H9 (cell line): ENCODE measurements at regions not wholly inside any gene's neighbourhood (a gene's known extent, or its start where the extent isn't known, plus 50 kb on each side); places are given as distances from the start of the nearest gene placed in this dataset.

Source experiments
- DNase-seq: peaks from one replicate; pipeline ENCODE4 v3.0.0-alpha.2; 2017
- H2AFZ ChIP-seq: one replicate; pipeline ENCODE4 v1.6.1; 2013; ENCODE audit warnings: mild to moderate bottlenecking, low read length, control low read depth, moderate library complexity
- H2AK5ac ChIP-seq: 2 replicates; pipeline ENCODE4 v1.6.1; 2013; ENCODE audit warnings: low read length, control low read depth, mixed read lengths; ENCODE audit not compliant: insufficient read length
- H2BK120ac ChIP-seq: one replicate; pipeline ENCODE4 v1.6.1; 2013; ENCODE audit warnings: low read depth, mild to moderate bottlenecking, low read length, control low read depth, inconsistent platforms; ENCODE audit not compliant: poor library complexity, severe bottlenecking
- H2BK12ac ChIP-seq: 2 replicates; pipeline ENCODE4 v1.6.1; 2013; ENCODE audit warnings: low read length, control low read depth, mixed read lengths, low read depth; ENCODE audit not compliant: insufficient read length
- H2BK15ac ChIP-seq: 2 replicates; pipeline ENCODE4 v1.6.1; 2013; ENCODE audit warnings: low read depth, low read length, control low read depth
- H2BK20ac ChIP-seq: one replicate; pipeline ENCODE4 v1.6.1; 2013; ENCODE audit warnings: low read depth, mild to moderate bottlenecking, low read length, control low read depth, inconsistent platforms; ENCODE audit not compliant: poor library complexity, severe bottlenecking
- H2BK5ac ChIP-seq: 2 replicates; pipeline ENCODE4 v1.6.1; 2013; ENCODE audit warnings: low read length, control low read depth, mixed read lengths; ENCODE audit not compliant: insufficient read length
- H3K14ac ChIP-seq: 2 replicates; pipeline ENCODE4 v1.6.1; 2013; ENCODE audit warnings: low read length, control low read depth; ENCODE audit not compliant: insufficient read depth
- H3K18ac ChIP-seq: 2 replicates; pipeline ENCODE4 v1.6.1; 2013; ENCODE audit warnings: low read depth, mild to moderate bottlenecking, mixed read lengths, low read length, control low read depth; ENCODE audit not compliant: insufficient read length
- H3K23ac ChIP-seq: 2 replicates; pipeline ENCODE4 v1.6.1; 2013; ENCODE audit warnings: low read length, control low read depth, mixed read lengths, low read depth; ENCODE audit not compliant: insufficient read length
- H3K23me2 ChIP-seq: 2 replicates; pipeline ENCODE4 v1.6.1; 2013; ENCODE audit warnings: low read depth, mild to moderate bottlenecking, mixed read lengths, low read length, control low read depth; ENCODE audit not compliant: insufficient read length, poor library complexity, severe bottlenecking
- H3K27ac ChIP-seq: 2 replicates; pipeline ENCODE4 v1.5.1; 2013; ENCODE audit warnings: low read length, control low read depth, mixed read lengths, low read depth; ENCODE audit not compliant: insufficient read length
- H3K27me3 ChIP-seq: 2 replicates; pipeline ENCODE4 v1.6.1; 2013; ENCODE audit warnings: low read length, control low read depth, inconsistent platforms; ENCODE audit not compliant: insufficient read depth
- H3K4ac ChIP-seq: 2 replicates; pipeline ENCODE4 v1.6.1; 2013; ENCODE audit warnings: low read depth, mild to moderate bottlenecking, control low read depth, inconsistent platforms, low read length, moderate library complexity
- H3K4me1 ChIP-seq: 2 replicates; pipeline ENCODE4 v1.6.1; 2013; ENCODE audit warnings: low read length, control low read depth, inconsistent platforms; ENCODE audit not compliant: insufficient read depth
- H3K4me2 ChIP-seq: 2 replicates; pipeline ENCODE4 v1.6.1; 2013; ENCODE audit warnings: low read length, control low read depth, mixed read lengths; ENCODE audit not compliant: insufficient read length, insufficient read depth
- H3K56ac ChIP-seq: 2 replicates; pipeline ENCODE4 v1.6.1; 2013; ENCODE audit warnings: low read depth, mild to moderate bottlenecking, mixed read lengths, low read length, control low read depth; ENCODE audit not compliant: insufficient read length
- H3K79me1 ChIP-seq: 2 replicates; pipeline ENCODE4 v1.6.1; 2013; ENCODE audit warnings: low read depth, mild to moderate bottlenecking, moderate library complexity, low read length, control low read depth, inconsistent platforms; ENCODE audit not compliant: insufficient read depth, poor library complexity, severe bottlenecking
- H3K79me2 ChIP-seq: 2 replicates; pipeline ENCODE4 v1.6.1; 2013; ENCODE audit warnings: low read length, control low read depth, inconsistent platforms; ENCODE audit not compliant: insufficient read depth
- H3K9ac ChIP-seq: 2 replicates; pipeline ENCODE4 v1.6.1; 2013; ENCODE audit warnings: low read length, control low read depth, mixed read lengths; ENCODE audit not compliant: insufficient read length; ENCODE audit errors: extremely low read depth
- H3K9me3 ChIP-seq: one replicate; pipeline ENCODE4 v1.6.1; 2013; ENCODE audit warnings: low read depth, low read length, inconsistent platforms; ENCODE audit not compliant: control insufficient read depth
- H3T11ph ChIP-seq: one replicate; pipeline ENCODE4 v1.6.1; 2013; ENCODE audit warnings: mild to moderate bottlenecking, low read length, control low read depth, inconsistent platforms
- H4K20me1 ChIP-seq: one replicate; pipeline ENCODE4 v1.6.1; 2013; ENCODE audit not compliant: control insufficient read depth, insufficient read length, insufficient read depth
- H4K5ac ChIP-seq: 2 replicates; pipeline ENCODE4 v1.6.1; 2013; ENCODE audit warnings: low read depth, mild to moderate bottlenecking, mixed read lengths, low read length, control low read depth; ENCODE audit not compliant: insufficient read length
- H4K8ac ChIP-seq: replicated peaks from 2 replicates; pipeline ENCODE4 v1.6.1; 2013; ENCODE audit warnings: low read length, control low read depth, mixed read lengths, low read depth; ENCODE audit not compliant: insufficient read length
- H4K91ac ChIP-seq: 2 replicates; pipeline ENCODE4 v1.6.1; 2013; ENCODE audit warnings: low read depth, mild to moderate bottlenecking, moderate library complexity, mixed read lengths, low read length, control low read depth; ENCODE audit not compliant: insufficient read length
- H3K27ac Mint-ChIP-seq, 3 experiments: 2 replicates in 2 of 3; 3 replicates in 1 of 3; pipeline ENCODE4 v1.8.0; 2020 to 2021; ENCODE audit warnings: mixed read lengths in 3 of 3, mild to moderate bottlenecking in 1 of 3, moderate library complexity in 1 of 3
- H3K27me3 Mint-ChIP-seq: 2 replicates; pipeline ENCODE4 v1.8.0; 2021; ENCODE audit warnings: low read depth, mild to moderate bottlenecking, moderate library complexity, mixed read lengths
- H3K36me3 Mint-ChIP-seq, 3 experiments: 2 replicates in 2 of 3; 3 replicates in 1 of 3; pipeline ENCODE4 v1.8.0; 2020 to 2021; ENCODE audit warnings: low read depth in 3 of 3, mixed read lengths in 3 of 3; ENCODE audit not compliant: insufficient read depth in 1 of 3
- H3K4me1 Mint-ChIP-seq, 2 experiments: 2 replicates each; pipeline ENCODE4 v1.8.0; 2020; ENCODE audit warnings: mixed read lengths in 2 of 2
- H3K4me3 Mint-ChIP-seq, 2 experiments: 2 replicates in 1 of 2; 3 replicates in 1 of 2; pipeline ENCODE4 v1.8.0; 2020 to 2021; ENCODE audit warnings: mild to moderate bottlenecking in 2 of 2, mixed read lengths in 2 of 2, moderate library complexity in 1 of 2
- H3K9me3 Mint-ChIP-seq, 2 experiments: 2 replicates in 1 of 2; 3 replicates in 1 of 2; pipeline ENCODE4 v1.8.0; 2020; ENCODE audit warnings: mild to moderate bottlenecking in 2 of 2, mixed read lengths in 2 of 2, moderate library complexity in 1 of 2
- WGBS: extraction: QIAGEN DNeasy Blood & Tissue Kit; methylation state at CpG from one replicate; pipeline ENCODE4 v1.1.7; 2013; ENCODE audit warnings: missing lambda C conversion rate, low lambda C conversion rate, mixed read lengths; ENCODE audit not compliant: insufficient read length; ENCODE audit errors: extremely low coverage; 5-methylcytosine and 5-hydroxymethylcytosine counted together
- TF ChIP-seq, protein P1 (sequence below): fragments of 200-600 bp; sonication (generic); conservative IDR thresholded peaks from 3 replicates; pipeline ENCODE4 v1.8.0; 2021; ENCODE audit warnings: antibody characterized with exemption, mild to moderate bottlenecking

DNA sequence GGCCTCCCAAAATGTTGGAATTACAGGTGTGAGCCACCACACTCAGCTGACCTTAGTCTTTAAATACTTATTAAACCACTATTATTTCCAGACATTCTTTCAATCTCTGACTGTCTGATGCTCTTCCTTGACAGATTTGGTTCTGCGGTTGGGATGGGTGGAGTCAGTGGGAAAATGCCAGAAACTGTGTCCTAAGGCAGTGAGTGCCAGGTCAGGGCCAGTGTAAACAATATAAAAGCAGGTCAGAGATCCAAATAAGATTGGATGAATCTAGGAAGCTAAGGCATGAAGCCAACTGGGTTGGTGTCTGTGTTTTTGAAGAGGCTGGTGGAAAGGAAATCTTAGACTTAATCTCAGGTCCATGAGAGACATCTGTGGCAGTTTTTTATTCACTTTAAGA is 74.7 kb downstream of the KLF5 start:
- Histone ChIP-seq H2AFZ (no peak overlapping the region), H4K20me1 (no peaks in the 10 kb centered on the region), H3K79me2 (no peaks in the 10 kb centered on the region), H4K91ac (no peak overlapping the region), H2AK5ac (no peak overlapping the region), H2BK20ac (no peak overlapping the region), H3K23ac (no peak overlapping the region), H4K5ac (no peak overlapping the region), H2BK12ac (no peak overlapping the region), H3T11ph (no peak overlapping the region), H4K8ac (no peak overlapping the region), H3K79me1 (no peaks in the 10 kb centered on the region), H3K14ac (no peak overlapping the region), H3K27me3 (no peaks in the 10 kb centered on the region), H3K23me2 (no peaks in the 10 kb centered on the region), H3K4ac (no peak overlapping the region), H3K4me2 (no peak overlapping the region), H3K9ac (no peak overlapping the region), H2BK120ac (no peak overlapping the region), H3K56ac (no peak overlapping the region), H3K18ac (no peak overlapping the region), H2BK5ac (no peak overlapping the region), H2BK15ac (no peak overlapping the region), H3K27ac (no peak overlapping the region), H3K4me1 (no peaks in the 10 kb centered on the region), H3K9me3 (no peaks in the 10 kb centered on the region)
- no peak overlapping the region for H3K4me3 Mint-ChIP-seq
- TF ChIP-seq, protein P1, sequence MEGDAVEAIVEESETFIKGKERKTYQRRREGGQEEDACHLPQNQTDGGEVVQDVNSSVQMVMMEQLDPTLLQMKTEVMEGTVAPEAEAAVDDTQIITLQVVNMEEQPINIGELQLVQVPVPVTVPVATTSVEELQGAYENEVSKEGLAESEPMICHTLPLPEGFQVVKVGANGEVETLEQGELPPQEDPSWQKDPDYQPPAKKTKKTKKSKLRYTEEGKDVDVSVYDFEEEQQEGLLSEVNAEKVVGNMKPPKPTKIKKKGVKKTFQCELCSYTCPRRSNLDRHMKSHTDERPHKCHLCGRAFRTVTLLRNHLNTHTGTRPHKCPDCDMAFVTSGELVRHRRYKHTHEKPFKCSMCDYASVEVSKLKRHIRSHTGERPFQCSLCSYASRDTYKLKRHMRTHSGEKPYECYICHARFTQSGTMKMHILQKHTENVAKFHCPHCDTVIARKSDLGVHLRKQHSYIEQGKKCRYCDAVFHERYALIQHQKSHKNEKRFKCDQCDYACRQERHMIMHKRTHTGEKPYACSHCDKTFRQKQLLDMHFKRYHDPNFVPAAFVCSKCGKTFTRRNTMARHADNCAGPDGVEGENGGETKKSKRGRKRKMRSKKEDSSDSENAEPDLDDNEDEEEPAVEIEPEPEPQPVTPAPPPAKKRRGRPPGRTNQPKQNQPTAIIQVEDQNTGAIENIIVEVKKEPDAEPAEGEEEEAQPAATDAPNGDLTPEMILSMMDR, result no peak
- no peak for DNase-seq
- WGBS, result no CpG with 5 or more reads among the region's 1 CpG
- no peaks in the 10 kb centered on the region for H3K36me3 Mint-ChIP-seq
- no peaks in the 10 kb centered on the region for H3K9me3 Mint-ChIP-seq
- H3K27ac Mint-ChIP-seq, result no peak overlapping the region
- peaks cover 4 to 6% of the 10 kb centered on the region in 2 experiments; a peak in 2 of 4 replicates for H3K4me1 Mint-ChIP-seq
- no peaks in the 10 kb centered on the region for H3K27me3 Mint-ChIP-seq
